ENCODE measurements at regions not wholly inside any gene's neighbourhood (a gene's known extent, or its start where the extent isn't known, plus 50 kb on each side); places are given as distances from the start of the nearest gene placed in this dataset.

DNA sequence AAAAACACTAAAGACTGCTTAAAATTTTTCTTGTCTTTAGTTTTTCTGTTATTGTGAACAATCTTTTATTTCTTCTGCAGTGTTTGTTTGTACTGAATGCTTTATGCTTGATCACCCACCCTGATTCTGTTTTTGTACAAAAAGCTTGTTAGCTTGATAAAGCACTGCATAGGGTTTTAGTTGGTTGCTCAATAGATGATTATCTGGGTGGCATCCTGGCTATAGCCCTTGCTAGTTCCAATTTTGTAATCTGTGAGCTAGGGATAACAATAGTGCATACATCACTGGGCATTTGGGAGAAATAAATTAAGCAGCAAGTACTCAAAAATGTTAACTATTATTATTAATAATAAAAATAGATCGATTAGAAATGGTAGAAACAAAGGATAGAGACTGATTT is 102.3 kb downstream of the ZPLD1 start:
- no peak overlapping the region for H3K9ac ChIP-seq (ENCODE audit: low read length)
- H3K9me2 ChIP-seq (ENCODE audit: insufficient read depth, low read length): no peaks in the 10 kb centered on the region
- no peaks in the 10 kb centered on the region for H3F3A ChIP-seq (ENCODE audit: insufficient read depth, low read length, poor library complexity, severe bottlenecking)
- no peak overlapping the region for H3K4me3 ChIP-seq (ENCODE audit: low read length)
- H3K27me3 ChIP-seq (ENCODE audit: insufficient read depth, low read depth, low read length): no peaks in the 10 kb centered on the region
- H3K36me3 ChIP-seq (ENCODE audit: insufficient read depth, low read length): no peaks in the 10 kb centered on the region
- H2AFZ ChIP-seq (ENCODE audit: low read depth, low read length): no peak overlapping the region
- no peaks in the 10 kb centered on the region for H3K79me2 ChIP-seq (replicated peaks; ENCODE audit: insufficient read depth, low read length)
- TF ChIP-seq, protein P1, sequence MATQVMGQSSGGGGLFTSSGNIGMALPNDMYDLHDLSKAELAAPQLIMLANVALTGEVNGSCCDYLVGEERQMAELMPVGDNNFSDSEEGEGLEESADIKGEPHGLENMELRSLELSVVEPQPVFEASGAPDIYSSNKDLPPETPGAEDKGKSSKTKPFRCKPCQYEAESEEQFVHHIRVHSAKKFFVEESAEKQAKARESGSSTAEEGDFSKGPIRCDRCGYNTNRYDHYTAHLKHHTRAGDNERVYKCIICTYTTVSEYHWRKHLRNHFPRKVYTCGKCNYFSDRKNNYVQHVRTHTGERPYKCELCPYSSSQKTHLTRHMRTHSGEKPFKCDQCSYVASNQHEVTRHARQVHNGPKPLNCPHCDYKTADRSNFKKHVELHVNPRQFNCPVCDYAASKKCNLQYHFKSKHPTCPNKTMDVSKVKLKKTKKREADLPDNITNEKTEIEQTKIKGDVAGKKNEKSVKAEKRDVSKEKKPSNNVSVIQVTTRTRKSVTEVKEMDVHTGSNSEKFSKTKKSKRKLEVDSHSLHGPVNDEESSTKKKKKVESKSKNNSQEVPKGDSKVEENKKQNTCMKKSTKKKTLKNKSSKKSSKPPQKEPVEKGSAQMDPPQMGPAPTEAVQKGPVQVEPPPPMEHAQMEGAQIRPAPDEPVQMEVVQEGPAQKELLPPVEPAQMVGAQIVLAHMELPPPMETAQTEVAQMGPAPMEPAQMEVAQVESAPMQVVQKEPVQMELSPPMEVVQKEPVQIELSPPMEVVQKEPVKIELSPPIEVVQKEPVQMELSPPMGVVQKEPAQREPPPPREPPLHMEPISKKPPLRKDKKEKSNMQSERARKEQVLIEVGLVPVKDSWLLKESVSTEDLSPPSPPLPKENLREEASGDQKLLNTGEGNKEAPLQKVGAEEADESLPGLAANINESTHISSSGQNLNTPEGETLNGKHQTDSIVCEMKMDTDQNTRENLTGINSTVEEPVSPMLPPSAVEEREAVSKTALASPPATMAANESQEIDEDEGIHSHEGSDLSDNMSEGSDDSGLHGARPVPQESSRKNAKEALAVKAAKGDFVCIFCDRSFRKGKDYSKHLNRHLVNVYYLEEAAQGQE (IDR thresholded peaks at IDR 0.05; ENCODE audit: borderline replicate concordance): no peak
- TF ChIP-seq EZH2 (IDR thresholded peaks at IDR 0.05; ENCODE audit: borderline replicate concordance, insufficient read depth, low read length, poor library complexity, severe bottlenecking): no peak
- TF ChIP-seq, protein P2, sequence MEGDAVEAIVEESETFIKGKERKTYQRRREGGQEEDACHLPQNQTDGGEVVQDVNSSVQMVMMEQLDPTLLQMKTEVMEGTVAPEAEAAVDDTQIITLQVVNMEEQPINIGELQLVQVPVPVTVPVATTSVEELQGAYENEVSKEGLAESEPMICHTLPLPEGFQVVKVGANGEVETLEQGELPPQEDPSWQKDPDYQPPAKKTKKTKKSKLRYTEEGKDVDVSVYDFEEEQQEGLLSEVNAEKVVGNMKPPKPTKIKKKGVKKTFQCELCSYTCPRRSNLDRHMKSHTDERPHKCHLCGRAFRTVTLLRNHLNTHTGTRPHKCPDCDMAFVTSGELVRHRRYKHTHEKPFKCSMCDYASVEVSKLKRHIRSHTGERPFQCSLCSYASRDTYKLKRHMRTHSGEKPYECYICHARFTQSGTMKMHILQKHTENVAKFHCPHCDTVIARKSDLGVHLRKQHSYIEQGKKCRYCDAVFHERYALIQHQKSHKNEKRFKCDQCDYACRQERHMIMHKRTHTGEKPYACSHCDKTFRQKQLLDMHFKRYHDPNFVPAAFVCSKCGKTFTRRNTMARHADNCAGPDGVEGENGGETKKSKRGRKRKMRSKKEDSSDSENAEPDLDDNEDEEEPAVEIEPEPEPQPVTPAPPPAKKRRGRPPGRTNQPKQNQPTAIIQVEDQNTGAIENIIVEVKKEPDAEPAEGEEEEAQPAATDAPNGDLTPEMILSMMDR (IDR thresholded peaks at IDR 0.05; ENCODE audit: poor library complexity, severe bottlenecking): no peak
- no peak for TF ChIP-seq TAF1 (IDR thresholded peaks at IDR 0.05; ENCODE audit: low read depth)
- TF ChIP-seq EP300 (conservative IDR thresholded peaks at IDR 0.05; ENCODE audit: poor library complexity, severe bottlenecking): no peak
- TF ChIP-seq RAD21 (conservative IDR thresholded peaks at IDR 0.05): no peak
- no peak for TF ChIP-seq MXI1 (conservative IDR thresholded peaks at IDR 0.05; ENCODE audit: poor library complexity, severe bottlenecking)
- no peak for TF ChIP-seq SMC3 (conservative IDR thresholded peaks at IDR 0.05; ENCODE audit: poor library complexity)
- no peak for TF ChIP-seq POLR2AphosphoS5 (IDR thresholded peaks at IDR 0.05)
- H3K4me2 ChIP-seq (ENCODE audit: low read length): no peak overlapping the region
- H3K27ac ChIP-seq (ENCODE audit: low read length): no peak overlapping the region
- no peaks in the 10 kb centered on the region for H3K9me3 ChIP-seq (ENCODE audit: low read length)
- no peaks in the 10 kb centered on the region for H4K20me1 ChIP-seq (ENCODE audit: insufficient read depth)

DNA sequence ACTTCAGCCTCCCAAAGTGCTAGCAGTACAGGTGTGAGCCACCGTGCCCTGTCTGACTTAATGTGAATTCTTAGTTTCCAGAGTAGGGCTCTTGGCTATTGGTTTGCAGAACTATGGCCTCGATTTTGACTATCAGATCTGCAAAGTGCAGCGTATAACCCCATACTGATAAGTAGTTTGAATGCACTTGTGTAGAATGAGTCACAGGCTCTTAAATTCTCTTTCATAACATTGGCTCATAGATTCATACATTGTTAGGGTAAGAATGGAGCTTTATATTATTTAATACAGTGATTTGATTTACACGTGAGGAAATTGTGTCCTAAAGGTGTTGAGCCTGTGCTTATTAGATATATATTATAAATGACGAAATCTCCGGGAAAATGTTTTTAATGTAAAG is 109.9 kb downstream of the ZPLD1 start:
- Histone ChIP-seq H3K4me3 (ENCODE audit: low read length) (no peak overlapping the region), H3K9me2 (ENCODE audit: insufficient read depth, low read length) (no peaks in the 10 kb centered on the region), H3K27ac (ENCODE audit: low read length) (no peak overlapping the region), H3K4me2 (ENCODE audit: low read length) (no peak overlapping the region), H3K27me3 (ENCODE audit: insufficient read depth, low read depth, low read length) (no peaks in the 10 kb centered on the region), H3K36me3 (ENCODE audit: insufficient read depth, low read length) (no peaks in the 10 kb centered on the region), H2AFZ (ENCODE audit: low read depth, low read length) (no peak overlapping the region), H3K79me2 (replicated peaks; ENCODE audit: insufficient read depth, low read length) (no peaks in the 10 kb centered on the region), H3F3A (ENCODE audit: insufficient read depth, low read length, poor library complexity, severe bottlenecking) (no peaks in the 10 kb centered on the region), H3K9ac (ENCODE audit: low read length) (no peak overlapping the region), H3K9me3 (ENCODE audit: low read length) (no peaks in the 10 kb centered on the region), H4K20me1 (ENCODE audit: insufficient read depth) (no peaks in the 10 kb centered on the region)
- TF ChIP-seq, protein P2 (IDR thresholded peaks at IDR 0.05; ENCODE audit: poor library complexity, severe bottlenecking): no peak
- no peak for TF ChIP-seq MXI1 (conservative IDR thresholded peaks at IDR 0.05; ENCODE audit: poor library complexity, severe bottlenecking)
- TF ChIP-seq POLR2AphosphoS5 (IDR thresholded peaks at IDR 0.05): no peak
- TF ChIP-seq RAD21 (conservative IDR thresholded peaks at IDR 0.05): no peak
- TF ChIP-seq EP300 (conservative IDR thresholded peaks at IDR 0.05; ENCODE audit: poor library complexity, severe bottlenecking): no peak
- TF ChIP-seq, protein P1 (IDR thresholded peaks at IDR 0.05; ENCODE audit: borderline replicate concordance): no peak
- TF ChIP-seq TAF1 (IDR thresholded peaks at IDR 0.05; ENCODE audit: low read depth): no peak
- TF ChIP-seq SMC3 (conservative IDR thresholded peaks at IDR 0.05; ENCODE audit: poor library complexity): no peak
- TF ChIP-seq EZH2 (IDR thresholded peaks at IDR 0.05; ENCODE audit: borderline replicate concordance, insufficient read depth, low read length, poor library complexity, severe bottlenecking): no peak
